Omental fat pad (tissue), 3 donors: ENCODE measurements at regions not wholly inside any gene's neighbourhood (a gene's known extent, or its start where the extent isn't known, plus 50 kb on each side); places are given as distances from the start of the nearest gene placed in this dataset.

Source experiments
- ATAC-seq: fragments of 150-250 bp; one replicate; pipeline ENCODE4 v1.9.1; 2016; ENCODE audit warnings: mild to moderate bottlenecking, moderate library complexity; ENCODE audit not compliant: low FRiP score
- DNase-seq: peaks from one replicate; pipeline ENCODE4 v3.0.0-alpha.2; 2019; ENCODE audit warnings: low spot score
- TF ChIP-seq, protein P1 (sequence below), 3 donors: fragments of 450-650 bp; IDR thresholded peaks; one replicate each; pipeline ENCODE4 v1.5.1; 2016 to 2017; ENCODE audit warnings: antibody characterized with exemption in 3 of 3, mild to moderate bottlenecking in 3 of 3, moderate library complexity in 2 of 3

DNA sequence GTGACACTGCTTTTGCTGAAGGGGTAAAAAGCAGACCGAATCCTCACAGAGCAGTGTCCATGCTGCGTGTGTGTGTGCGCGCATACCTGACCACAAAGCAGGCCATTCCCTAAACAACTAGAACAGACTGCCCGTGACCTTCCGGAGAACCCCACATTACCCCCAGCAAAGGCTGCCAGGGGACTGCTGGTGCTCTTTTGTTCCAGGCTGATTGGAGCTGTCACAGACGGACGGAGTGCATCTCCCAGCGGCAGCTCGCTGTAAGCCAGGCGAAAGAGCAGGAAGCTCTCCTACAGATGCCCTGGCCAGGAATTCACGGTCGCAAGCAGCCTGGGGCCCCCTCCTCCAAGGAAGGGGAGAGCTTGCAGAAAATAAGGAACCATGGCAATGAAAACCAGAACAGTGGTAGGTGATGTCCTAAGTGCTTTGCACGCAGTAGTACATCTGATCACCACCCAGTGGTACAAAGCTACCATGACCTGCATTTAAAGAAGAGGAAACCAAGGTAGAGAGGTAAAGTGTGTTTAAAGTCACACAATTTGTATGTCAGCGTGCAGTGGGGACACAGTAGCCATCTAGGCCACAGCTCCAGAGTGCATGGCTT lies 153.4 kb upstream of the DYNLRB2 start:
- ATAC-seq: no peak

DNA sequence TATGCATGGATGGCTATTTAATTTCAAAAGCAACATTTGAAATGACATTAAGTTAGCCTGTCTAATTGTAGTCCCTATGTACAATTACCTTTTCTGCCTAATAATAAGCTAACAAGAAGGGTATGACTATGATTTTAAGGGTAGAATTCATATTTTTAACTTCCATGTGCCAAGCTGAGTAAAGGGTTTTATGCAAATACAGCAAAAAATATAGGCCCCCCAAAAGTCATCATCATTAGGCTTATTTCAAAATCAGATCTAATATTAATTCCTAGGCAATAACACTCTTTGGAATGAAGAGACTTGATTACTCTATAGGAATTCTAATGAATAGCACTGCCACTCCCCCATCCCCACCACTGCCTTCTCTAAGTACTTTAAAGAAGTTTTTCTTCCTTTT lies 155.9 kb upstream of the DYNLRB2 start:
- ATAC-seq (no peak), DNase-seq (no peak)
- TF ChIP-seq, protein P1, sequence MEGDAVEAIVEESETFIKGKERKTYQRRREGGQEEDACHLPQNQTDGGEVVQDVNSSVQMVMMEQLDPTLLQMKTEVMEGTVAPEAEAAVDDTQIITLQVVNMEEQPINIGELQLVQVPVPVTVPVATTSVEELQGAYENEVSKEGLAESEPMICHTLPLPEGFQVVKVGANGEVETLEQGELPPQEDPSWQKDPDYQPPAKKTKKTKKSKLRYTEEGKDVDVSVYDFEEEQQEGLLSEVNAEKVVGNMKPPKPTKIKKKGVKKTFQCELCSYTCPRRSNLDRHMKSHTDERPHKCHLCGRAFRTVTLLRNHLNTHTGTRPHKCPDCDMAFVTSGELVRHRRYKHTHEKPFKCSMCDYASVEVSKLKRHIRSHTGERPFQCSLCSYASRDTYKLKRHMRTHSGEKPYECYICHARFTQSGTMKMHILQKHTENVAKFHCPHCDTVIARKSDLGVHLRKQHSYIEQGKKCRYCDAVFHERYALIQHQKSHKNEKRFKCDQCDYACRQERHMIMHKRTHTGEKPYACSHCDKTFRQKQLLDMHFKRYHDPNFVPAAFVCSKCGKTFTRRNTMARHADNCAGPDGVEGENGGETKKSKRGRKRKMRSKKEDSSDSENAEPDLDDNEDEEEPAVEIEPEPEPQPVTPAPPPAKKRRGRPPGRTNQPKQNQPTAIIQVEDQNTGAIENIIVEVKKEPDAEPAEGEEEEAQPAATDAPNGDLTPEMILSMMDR (IDR thresholded peaks at IDR 0.05): no peak

More for the DNA sequence above, 153.4 kb upstream of the DYNLRB2 start:
- TF ChIP-seq, protein P1 (IDR thresholded peaks at IDR 0.05): no peak
- no peak for DNase-seq

DNA sequence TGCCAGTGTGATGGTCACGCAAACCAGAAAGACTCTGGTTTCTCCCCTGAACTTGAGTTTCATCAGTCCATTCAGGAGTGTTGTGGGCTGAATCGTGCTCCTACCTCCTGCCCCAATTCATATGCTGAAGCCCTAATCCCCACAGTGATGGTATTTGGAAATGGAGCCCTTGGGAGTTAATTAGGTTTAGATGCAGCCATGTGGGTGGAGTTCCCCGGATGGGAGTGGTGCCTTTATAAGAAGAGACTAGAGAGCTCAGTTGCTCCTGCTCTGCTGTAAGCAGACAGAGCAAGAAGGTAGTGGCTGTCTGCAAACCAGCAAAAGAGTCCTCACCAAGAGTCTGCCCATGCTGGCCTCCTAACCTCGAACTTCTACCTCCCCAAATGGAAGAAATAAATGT lies 160.3 kb upstream of the DYNLRB2 start:
- DNase-seq: no peak
- TF ChIP-seq, protein P1 (IDR thresholded peaks at IDR 0.05): no peak
- no peak for ATAC-seq

DNA sequence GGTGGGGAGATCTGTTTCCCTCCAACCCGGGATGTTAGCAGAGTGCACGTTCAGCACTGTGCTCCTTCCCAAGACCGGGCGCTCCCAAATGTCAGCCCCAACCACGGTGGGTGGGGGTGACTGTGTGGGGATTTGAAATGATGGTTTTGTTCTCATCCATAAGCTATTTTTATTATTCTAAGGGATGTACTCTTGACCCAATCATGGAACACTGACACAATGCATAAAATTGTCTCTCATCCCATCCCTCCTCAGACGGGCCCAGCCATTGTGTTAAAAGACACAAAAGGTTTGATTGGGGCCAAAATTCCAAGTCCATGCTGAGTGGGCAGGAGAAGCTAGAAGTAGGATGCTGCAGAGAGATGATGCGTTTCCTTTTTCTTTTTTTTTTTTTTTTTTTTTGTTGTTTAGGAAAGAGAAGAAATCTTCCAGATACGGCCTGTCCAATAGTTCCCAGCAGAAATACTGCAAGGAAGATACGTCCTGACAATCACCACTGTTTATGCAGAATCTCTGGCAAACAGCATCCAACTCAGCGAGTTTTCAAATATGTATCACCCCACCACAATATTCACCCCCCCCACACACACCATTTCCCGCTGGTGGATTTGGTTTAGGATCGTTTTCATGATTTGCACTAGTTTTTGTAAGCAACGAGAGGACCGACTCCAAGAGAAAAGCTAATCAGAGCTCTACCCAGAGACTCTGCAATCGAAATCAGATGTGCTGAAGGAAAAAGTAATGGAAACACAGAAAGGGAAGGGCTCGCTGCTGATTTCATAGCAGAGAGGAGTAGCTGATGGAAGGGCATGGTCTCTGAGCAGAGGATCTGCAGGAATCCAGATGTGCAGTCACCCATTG lies 163.5 kb upstream of the DYNLRB2 start:
- DNase-seq: no peak
- TF ChIP-seq, protein P1 (IDR thresholded peaks at IDR 0.05): no peak
- ATAC-seq: no peak

- DNase-seq (no peak), ATAC-seq (no peak)
- TF ChIP-seq, protein P1 (IDR thresholded peaks at IDR 0.05): no peak
Observed at GRCh38 chr16:80375973-80376372, 164.8 kb upstream of the DYNLRB2 start.

GRCh38 chr16:80375513-80375912 lies 165.3 kb upstream of the DYNLRB2 start:
- ATAC-seq (no peak), DNase-seq (no peak)
- TF ChIP-seq, protein P1 (IDR thresholded peaks at IDR 0.05): no peak

GRCh38 chr16:80372341-80372740 lies 168.5 kb upstream of the DYNLRB2 start:
- no peak for ATAC-seq
- DNase-seq: no peak
- TF ChIP-seq, protein P1 (IDR thresholded peaks at IDR 0.05): no peak
